ENCODE measurements at regions not wholly inside any gene's neighbourhood (a gene's known extent, or its start where the extent isn't known, plus 50 kb on each side); places are given as distances from the start of the nearest gene placed in this dataset.

- Histone ChIP-seq H3K9me3 (replicated peaks; ENCODE audit: control insufficient read depth, insufficient read depth, low read length) (no peaks in the 10 kb centered on the region), H3K79me2 (ENCODE audit: control insufficient read depth, insufficient read depth, low read length) (no peaks in the 10 kb centered on the region), H3K27ac (ENCODE audit: control insufficient read depth, insufficient read depth) (no peak overlapping the region), H3K27me3 (replicated peaks in 1 of 2; ENCODE audit: control insufficient read depth in 2 of 2, insufficient read depth in 2 of 2, low read length in 1 of 2) (no peaks in the 10 kb centered on the region), H2AFZ (ENCODE audit: control insufficient read depth, low read depth, low read length) (no peak overlapping the region), H4K20me1 (ENCODE audit: control insufficient read depth, insufficient read depth) (no peaks in the 10 kb centered on the region), H3K4me1 (ENCODE audit: control insufficient read depth, insufficient read depth, low read length) (no peaks in the 10 kb centered on the region), H3K36me3 (ENCODE audit: control insufficient read depth in 2 of 2, insufficient read depth in 2 of 2, low read length in 1 of 2) (no peaks in the 10 kb centered on the region), H3K4me2 (ENCODE audit: control insufficient read depth, insufficient read depth) (no peak overlapping the region), H3K9ac (ENCODE audit: control insufficient read depth, insufficient read depth, low read length) (no peak overlapping the region), H3K4me3 (no peak overlapping the region)
- intact Hi-C loops (cut with micrococcal nuclease; ENCODE audit: unreplicated experiment) (no loop called here), in situ Hi-C loops (cut with MboI) (no loop called here)
- DNase-seq (ENCODE audit: low read depth, low spot score) (no peak), FAIRE-seq (no peak), ATAC-seq (no peak)
- POLR2A ChIA-PET = no interaction called here
- CTCF ChIA-PET = no interaction called here
- TF ChIP-seq RBBP5 (conservative IDR thresholded peaks at IDR 0.05) (no peak), MAX (IDR thresholded peaks at IDR 0.05; ENCODE audit: low read depth, low read length) (no peak), STAT3 (IDR thresholded peaks at IDR 0.05; ENCODE audit: low read depth, low read length) (no peak), HDAC2 (IDR thresholded peaks at IDR 0.05) (no peak), ASH2L (IDR thresholded peaks at IDR 0.05; ENCODE audit: borderline replicate concordance, low read depth) (no peak), YY1 (IDR thresholded peaks at IDR 0.05; ENCODE audit: low read depth, low read length) (no peak), IKZF1 (conservative IDR thresholded peaks at IDR 0.05) (no peak), SRF (IDR thresholded peaks at IDR 0.05; ENCODE audit: low read depth in 2 of 2, low read length in 2 of 2) (no peak), ZBTB33 (IDR thresholded peaks at IDR 0.05) (no peak), EED (IDR thresholded peaks at IDR 0.05; ENCODE audit: low read depth) (no peak), PBX3 (IDR thresholded peaks at IDR 0.05; ENCODE audit: insufficient replicate concordance, low read depth, low read length) (no peak), CBX3 (IDR thresholded peaks at IDR 0.05; ENCODE audit: borderline replicate concordance, low read depth) (no peak), SIN3A (IDR thresholded peaks at IDR 0.05; ENCODE audit: low read depth, low read length) (no peak), MTA2 (IDR thresholded peaks at IDR 0.05; ENCODE audit: low read depth) (no peak), PAX5 (IDR thresholded peaks at IDR 0.05; ENCODE audit: borderline replicate concordance, low read depth, low read length) (no peak), IRF5 (IDR thresholded peaks at IDR 0.05; ENCODE audit: borderline replicate concordance) (no peak)
- RAD21 ChIA-PET (ENCODE audit: unreplicated experiment) = no interaction called here
- 7% methylated on average over 14 of the region's 15 CpGs for WGBS (ENCODE audit: insufficient coverage, insufficient replicate concordance, low lambda C conversion rate, missing lambda C conversion rate)
- SMC1A ChIA-PET (ENCODE audit: uncharacterized antibody, unreplicated experiment) = interaction anchor here (0.6 to 1.0 kb wide), 2 partner anchors 168 to 1149 kb away, joined by 3 read pairs; no protein-coding TSS in a partner anchor
- BruUV-seq (replicated peaks) = no TSS peak
Measured at GRCh38 chr14:87691042-87691881, 301.7 kb downstream of the GALC start.
